GDM1 (cell line): ENCODE measurements at regions not wholly inside any gene's neighbourhood (a gene's known extent, or its start where the extent isn't known, plus 50 kb on each side); places are given as distances from the start of the nearest gene placed in this dataset.
"Not testable (repeated sequence)": the region's sequence is repeated elsewhere in the genome, so short reads cannot be mapped to it uniquely, and the experiment has no call there.

Experiments used
- DNase-seq: peaks from one replicate; lab custom pipeline; 2025; lab: John Stamatoyannopoulos, UW

- DNase-seq = no peak
Observed at GRCh38 chr14:22152161-22152870, 436.7 kb downstream of the DAD1 start.

- DNase-seq = no peak
Observed at GRCh38 chr14:22151121-22151520, 437.9 kb downstream of the DAD1 start.

GRCh38 chr14:22149058-22149457, 440.0 kb downstream of the DAD1 start:
- no peak for DNase-seq

DNA sequence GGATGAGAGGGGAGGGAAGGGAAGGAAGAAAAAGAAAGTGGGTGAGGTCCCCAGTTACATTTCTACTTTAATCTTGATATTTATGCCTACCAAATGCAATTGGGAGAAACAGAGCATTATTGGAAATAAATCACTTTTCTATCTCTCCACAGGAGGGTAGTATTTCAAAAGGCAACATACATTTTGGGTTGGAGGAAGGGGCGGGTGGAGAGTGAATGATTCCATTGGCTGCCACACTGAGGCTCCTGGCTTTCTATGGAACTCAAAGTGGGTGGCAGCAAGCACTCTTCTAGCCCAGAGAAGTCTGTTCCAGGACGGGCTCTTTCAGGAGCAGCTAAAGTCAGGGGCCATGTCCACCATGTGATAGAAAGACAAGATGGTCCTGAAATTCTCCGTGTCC, 441.3 kb downstream of the DAD1 start:
- DNase-seq = no peak

DNA sequence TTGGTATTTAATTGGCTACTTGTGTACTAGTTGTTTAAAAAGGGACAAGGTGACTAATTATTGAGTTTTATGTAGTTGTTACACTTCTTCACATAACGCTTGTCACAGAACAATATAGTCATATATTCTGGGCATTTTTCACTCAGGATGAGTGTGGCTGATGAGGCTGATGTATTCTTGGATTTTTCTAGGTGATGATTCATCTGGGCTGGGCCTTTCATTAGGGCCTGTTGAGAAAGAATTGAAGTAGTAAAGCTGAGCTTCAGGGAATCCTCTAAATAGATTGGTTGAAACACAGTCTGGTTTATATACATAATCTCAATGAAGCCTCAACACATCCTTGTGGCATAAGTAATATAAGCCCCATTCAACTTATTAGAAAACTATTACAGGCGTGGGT, 445.7 kb downstream of the DAD1 start:
- DNase-seq = no peak

DNA sequence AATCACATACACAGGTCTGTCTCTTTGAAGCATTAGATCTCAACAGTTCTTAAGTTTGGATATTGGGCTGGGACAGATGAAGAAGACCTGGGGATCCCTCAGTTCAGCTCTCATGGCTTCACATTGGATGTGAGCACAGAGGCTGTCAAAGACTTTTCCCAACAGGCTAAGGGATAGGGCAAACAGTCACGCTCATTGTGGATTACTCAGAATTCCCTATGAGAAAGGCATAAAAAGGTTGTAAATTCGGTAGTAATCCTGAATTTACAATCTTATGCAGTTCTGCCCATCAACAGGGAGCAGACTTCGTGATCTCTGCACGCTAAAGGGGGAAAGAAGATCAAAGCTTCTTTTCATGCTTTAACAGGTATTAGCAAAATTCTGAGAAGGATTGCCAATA, 448.4 kb downstream of the DAD1 start:
- DNase-seq = no peak

DNA sequence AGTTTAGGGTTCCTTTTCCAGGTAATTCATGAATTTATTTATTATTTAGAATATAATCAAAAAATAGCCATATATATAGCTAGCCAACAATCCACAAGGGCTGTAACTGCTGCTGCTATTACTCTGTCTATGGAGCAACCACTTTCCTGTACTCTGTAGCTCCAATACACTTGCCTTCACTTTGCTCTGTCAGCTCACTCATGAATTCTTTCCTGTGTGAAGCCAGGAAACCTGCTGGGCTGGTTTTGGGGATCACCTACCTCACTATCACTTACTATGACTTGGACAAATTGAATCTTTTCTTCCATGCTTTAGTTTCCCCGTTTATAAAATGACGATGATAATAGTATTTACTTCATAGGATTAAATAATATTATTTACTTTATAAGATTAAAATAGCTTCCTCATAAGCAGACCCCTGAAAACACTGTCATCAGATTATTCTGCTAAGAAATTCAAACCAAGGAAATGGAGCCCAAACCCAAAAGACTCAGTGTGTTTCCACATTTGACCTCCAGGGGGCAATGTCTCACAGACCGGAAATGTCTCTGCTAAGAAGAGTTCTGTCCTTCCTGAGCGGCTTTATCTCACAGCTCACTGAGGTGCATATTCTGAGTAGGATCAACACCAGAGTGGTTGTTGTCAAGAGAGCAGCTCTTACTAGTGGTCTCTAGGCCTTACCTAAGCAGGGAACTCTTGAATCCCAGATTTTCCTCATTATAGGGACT, 457.1 kb downstream of the DAD1 start:
- DNase-seq = no peak

DNA sequence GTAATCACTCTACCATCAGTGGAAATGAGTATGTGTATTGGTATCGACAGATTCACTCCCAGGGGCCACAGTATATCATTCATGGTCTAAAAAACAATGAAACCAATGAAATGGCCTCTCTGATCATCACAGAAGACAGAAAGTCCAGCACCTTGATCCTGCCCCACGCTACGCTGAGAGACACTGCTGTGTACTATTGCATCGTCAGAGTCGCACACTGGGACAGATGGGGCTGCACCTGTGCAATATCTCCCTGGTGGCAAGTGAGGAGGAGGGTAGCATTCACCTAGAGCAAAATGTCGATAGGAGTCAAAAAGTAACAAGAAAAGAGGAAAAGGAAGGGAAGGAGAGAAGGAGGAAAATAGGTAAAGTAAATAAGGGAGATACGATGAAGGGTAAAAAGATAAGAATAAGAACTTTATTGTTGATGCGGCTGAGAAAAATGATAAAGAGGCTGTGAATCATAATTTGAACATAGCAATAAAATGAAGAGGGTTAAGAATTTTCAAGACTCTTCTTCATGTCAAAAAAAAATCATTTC, 450.5 kb upstream of the OR4E1 start:
- no peak for DNase-seq

GRCh38 chr14:22122829-22123560, 449.4 kb upstream of the OR4E1 start:
- DNase-seq = no peak

- DNase-seq = no peak
Observed at GRCh38 chr14:22122227-22122818, 448.7 kb upstream of the OR4E1 start.

GRCh38 chr14:22118899-22119477, 445.4 kb upstream of the OR4E1 start:
- DNase-seq = no peak

GRCh38 chr14:22113401-22113800, 439.8 kb upstream of the OR4E1 start:
- DNase-seq = no peak

DNA sequence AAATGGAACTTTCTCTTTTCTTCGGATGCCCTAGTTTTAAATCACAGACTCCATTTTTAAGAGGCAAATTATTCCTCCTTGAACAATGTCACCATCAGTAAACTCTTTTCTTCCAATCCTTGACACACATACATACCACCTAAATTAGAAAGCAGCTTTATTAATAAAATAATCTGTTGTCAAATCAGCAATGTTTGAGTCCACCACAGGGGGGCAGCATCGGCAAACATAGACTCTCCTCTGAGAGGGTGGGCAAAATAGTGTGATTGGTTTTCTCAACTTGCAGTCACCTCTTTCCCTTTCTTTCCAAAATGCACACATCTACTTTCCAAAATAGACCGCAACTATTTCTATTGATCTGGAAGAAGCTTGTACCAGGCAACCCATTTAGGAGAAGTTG, 438.4 kb upstream of the OR4E1 start:
- DNase-seq = no peak

- DNase-seq = no peak
Observed at GRCh38 chr14:22107753-22108152, 434.1 kb upstream of the OR4E1 start.

DNA sequence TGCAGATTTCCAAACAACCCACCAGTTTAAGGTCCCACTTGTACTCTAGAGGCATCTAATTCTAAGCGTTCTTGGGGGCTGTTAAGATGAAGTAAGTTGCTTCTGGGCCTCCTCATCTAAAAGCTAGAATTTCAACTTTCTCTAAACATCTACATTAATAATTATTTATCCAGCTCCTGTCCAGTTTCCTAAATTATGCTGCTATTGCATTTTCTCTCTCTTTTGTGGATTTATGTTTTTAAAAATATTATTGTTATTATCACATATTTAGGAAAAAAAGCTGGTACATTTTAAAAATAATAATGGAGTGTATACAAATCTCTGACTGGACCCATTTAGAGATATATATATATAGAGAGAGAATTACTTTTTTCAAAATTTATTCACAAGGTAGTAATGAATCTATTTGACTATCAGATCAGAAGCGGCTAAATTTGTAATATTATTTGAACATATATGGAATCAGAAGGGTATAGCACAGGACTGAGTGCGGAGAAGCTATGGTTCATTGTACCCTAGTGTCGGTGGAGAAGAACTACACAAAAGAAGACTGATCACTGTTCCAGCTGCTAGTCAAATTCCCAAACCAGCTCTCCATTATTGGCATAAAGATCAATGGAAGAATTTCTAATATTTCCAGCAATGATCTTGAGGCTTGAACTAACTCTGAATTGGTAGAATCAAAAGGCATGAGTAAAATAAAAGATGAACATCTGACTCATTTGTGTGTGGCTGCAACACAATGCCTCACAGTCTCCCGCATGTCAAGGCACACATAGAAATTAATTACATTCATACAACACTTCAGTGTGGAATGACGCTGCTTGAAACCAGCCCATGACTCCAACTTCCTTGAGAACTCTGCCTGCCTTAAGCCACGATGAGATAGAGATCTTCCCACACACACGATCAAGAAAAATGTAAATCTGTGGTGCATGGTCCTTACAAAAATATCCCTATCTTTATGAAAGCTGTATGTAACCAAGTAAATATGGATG, 433.4 kb upstream of the OR4E1 start:
- no peak for DNase-seq

GRCh38 chr14:22105624-22106006, 432.0 kb upstream of the OR4E1 start:
- no peak for DNase-seq

DNA sequence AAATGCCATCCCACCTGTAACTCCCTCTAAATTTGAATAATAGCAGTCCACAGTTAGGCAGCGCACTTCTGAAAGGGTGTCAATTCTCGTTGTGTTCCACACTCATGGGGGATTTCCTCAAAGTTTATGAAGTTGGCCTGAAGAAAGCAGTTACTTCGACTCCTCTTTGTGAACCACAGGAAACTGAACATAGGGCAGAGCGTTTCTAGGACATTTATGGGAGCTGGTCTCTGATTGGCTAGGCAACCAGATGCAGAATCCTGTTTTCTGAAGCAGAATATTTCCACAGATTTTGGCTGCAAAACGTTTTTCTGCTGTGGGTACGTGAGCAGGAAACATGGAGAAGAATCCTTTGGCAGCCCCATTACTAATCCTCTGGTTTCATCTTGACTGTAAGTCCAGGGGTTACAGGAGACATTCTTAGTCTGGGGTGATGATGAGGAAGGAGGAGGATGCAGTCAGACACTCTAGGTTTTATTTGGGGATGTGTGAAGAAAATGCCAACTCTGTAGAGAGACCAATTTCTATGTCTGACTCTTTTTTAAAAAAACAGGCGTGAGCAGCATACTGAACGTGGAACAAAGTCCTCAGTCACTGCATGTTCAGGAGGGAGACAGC, 431.5 kb upstream of the OR4E1 start:
- no peak for DNase-seq

GRCh38 chr14:22100764-22101120, 427.1 kb upstream of the OR4E1 start:
- not testable (repeated sequence) for DNase-seq

- peak; percentile 72 for DNase-seq
Observed at GRCh38 chr14:22099942-22100763, 426.5 kb upstream of the OR4E1 start.

GRCh38 chr14:22098435-22098834, 424.8 kb upstream of the OR4E1 start:
- DNase-seq = no peak
